Right hindlimb (tissue), 1 donor: ENCODE measurements at regions not wholly inside any gene's neighbourhood (a gene's known extent, or its start where the extent isn't known, plus 50 kb on each side); places are given as distances from the start of the nearest gene placed in this dataset.

Experiments
- DNase-seq: peaks from one replicate; pipeline ENCODE4 v3.0.0-alpha.2; 2018

DNA sequence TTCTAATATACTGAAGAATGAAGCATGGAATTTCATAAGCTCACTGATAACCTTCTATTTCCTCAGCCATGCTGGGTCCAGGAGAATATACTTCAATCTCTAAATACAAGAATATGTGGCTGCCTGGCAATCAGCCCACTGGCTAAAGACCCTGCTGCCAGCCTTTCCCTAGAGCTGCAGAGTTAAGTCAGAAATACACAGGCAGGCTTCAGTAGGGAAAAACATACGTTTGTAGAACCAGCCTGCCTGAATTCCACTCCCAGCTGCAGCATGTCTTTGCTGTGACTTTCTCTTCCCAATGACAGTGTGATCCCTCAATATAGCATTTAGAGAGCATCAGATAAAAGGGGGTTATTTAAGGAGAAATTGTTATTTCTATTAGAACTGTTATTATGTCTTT is 289.1 kb downstream of the PCDH19 start:
- DNase-seq, result no peak

DNA sequence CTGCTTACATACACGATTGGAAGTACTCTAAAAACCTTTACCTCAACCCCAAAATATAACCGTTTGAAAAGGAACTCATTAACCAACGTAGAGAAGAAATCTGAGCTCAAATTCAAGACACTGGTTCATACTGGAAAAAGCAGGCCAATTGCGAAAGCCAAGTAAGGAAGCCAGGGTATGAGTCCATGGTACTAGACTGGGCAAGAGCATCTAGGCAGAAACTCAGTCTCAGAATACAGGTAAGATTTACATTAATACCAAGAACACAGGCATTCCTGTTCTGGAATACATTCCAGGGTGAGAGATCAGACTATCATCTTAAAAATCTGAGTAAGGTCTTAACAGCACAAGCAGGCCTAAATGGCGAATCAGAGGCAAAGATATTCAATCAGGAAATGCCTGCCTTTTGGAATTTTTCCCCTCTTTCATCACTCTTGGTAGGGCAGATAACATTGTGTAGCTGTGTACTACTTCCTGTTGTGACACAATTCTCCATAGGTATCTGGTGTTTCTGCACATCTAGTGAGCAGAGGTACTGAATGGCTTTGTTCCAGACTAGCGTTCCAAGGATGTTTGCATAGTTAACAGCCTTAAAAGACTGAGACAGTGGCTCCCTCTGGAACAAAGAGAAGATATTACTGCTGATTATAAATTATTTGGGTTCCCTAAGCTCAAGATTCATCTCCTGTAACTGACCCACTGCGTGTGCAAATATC is 311.3 kb downstream of the PCDH19 start:
- no peak for DNase-seq

- no peak for DNase-seq
These were observed 319.1 kb downstream of the PCDH19 start for GRCh38 chrX:100090931-100091330.

GRCh38 chrX:100089724-100090123 is 320.3 kb downstream of the PCDH19 start:
- no peak for DNase-seq

DNA sequence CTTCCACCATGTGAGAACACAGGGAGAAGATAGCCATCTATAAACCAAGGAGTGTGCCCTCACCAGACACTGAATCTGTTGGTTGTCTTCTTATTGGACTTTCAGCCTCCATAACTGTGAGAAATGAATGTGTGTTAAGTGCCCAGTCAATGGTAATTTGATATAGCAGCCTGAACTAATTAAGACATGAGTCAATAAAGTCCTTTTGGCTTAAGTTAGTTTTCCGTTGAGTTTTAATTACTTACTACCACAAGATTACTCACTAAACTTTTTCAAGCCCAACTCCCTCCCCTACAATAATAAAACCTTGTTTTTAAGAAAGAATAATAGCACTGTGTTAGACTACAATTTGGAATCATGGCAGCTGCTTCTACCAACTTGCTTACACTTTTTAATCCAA is 324.2 kb downstream of the PCDH19 start:
- no peak for DNase-seq

DNA sequence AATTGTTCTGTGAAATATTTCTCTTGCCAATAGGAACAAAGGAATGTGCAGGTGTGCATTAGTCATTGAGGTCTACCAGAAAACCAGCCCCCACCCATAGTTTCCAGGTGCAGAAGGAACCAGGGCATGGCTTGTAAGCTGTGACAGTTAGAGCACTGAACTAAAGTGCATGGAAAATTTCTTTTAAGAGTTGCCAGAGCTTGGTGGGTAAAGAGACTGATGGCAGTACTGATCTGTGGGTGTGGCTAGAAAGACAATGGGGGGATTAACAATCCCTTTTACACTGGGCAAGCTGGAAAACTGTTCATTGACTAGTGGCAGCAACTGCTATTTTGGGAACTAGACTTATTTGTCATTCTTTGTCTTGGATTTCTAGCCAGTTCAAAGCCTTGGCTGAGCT is 326.9 kb downstream of the PCDH19 start:
- DNase-seq, result no peak

GRCh38 chrX:100081503-100081902 is 328.6 kb downstream of the PCDH19 start:
- no peak for DNase-seq

DNA sequence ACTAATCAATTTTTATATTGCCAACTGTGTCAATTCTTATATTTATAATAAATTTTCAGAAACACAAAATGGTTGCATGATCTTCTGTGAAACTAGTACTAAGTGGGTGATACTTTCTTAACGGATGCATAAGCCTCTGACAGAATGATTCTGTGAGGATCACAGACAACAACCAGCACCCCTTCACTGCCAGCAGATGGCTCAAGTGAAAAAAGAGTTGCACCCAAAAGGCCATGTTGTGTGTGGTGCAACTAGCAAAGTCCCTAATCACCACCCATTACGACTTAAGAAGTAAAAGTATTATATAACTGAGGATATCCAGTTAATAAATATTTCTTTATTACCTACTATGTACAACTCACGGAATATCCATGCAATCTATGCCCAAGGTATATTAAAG is 334.0 kb downstream of the PCDH19 start:
- DNase-seq, result no peak

GRCh38 chrX:100072336-100072735 is 337.7 kb downstream of the PCDH19 start:
- peak; percentile 20 for DNase-seq

GRCh38 chrX:100070334-100070849 is 339.7 kb downstream of the PCDH19 start:
- no peak for DNase-seq

GRCh38 chrX:100048156-100048555 is 361.9 kb downstream of the PCDH19 start:
- no peak for DNase-seq
